ENCODE measurements at regions not wholly inside any gene's neighbourhood (a gene's known extent, or its start where the extent isn't known, plus 50 kb on each side); places are given as distances from the start of the nearest gene placed in this dataset.

- Histone ChIP-seq H3K9me3 (ENCODE audit: control insufficient read depth in 1 of 2, insufficient read depth in 1 of 2, low read depth in 1 of 2, low read length in 2 of 2) (no peaks in the 10 kb centered on the region), H3K27ac (ENCODE audit: low read depth, low read length) (no peak overlapping the region), H2AFZ (ENCODE audit: low read depth, low read length, poor library complexity, severe bottlenecking) (peak overlapping the region; percentile 85), H3K79me2 (ENCODE audit: insufficient read depth, low read length) (no peaks in the 10 kb centered on the region), H3K4me3 (replicated peaks in 1 of 2; ENCODE audit: low read depth in 1 of 2, low read length in 2 of 2) (no peak overlapping the region), H3K9ac (ENCODE audit: low read length) (no peak overlapping the region), H3K4me2 (ENCODE audit: low read length) (peak overlapping the region; percentile 20; the same call in 1 of the 2 replicates), H3K4me1 (ENCODE audit: control insufficient read depth in 1 of 2, insufficient read depth in 2 of 2, low read length in 2 of 2) (peaks cover 0 to 20% of the 10 kb centered on the region in 2 experiments; a peak in 2 of 4 replicates), H4K20me1 (ENCODE audit: insufficient read depth) (no peaks in the 10 kb centered on the region), H3K27me3 (ENCODE audit: insufficient read depth, low read length) (no peaks in the 10 kb centered on the region), H3K36me3 (ENCODE audit: control insufficient read depth in 1 of 2, insufficient read depth in 2 of 2, low read length in 2 of 2) (no peaks in the 10 kb centered on the region), H3K9me2 (ENCODE audit: insufficient read depth) (no peaks in the 10 kb centered on the region)
- ChIA-PET POLR2A (no interaction called here), RAD21 (ENCODE audit: low non-redundant PET in 1 of 2, low total read pairs in 2 of 2, uncharacterized antibody in 2 of 2, unreplicated experiment in 2 of 2) (interaction anchor here in 1 of 2 experiments (0.8 kb wide), 1 partner anchor 463 kb away, joined by 3 read pairs; no protein-coding TSS in a partner anchor), CTCF (interaction anchor here (0.6 to 1.9 kb wide), 11 partner anchors 8 to 1422 kb away, joined by 3 to 8 read pairs (median 3); partner anchors contain the start of gene TENT5A)
- DNase-seq (ENCODE audit: low read depth, low spot score): peak; percentile 42
- peak; percentile 89 for ATAC-seq
- TF ChIP-seq CTCF (IDR thresholded peaks at IDR 0.05 in 2 of 3, conservative IDR thresholded peaks at IDR 0.05 in 1 of 3; ENCODE audit: borderline replicate concordance in 1 of 3, insufficient read depth in 1 of 3, low read depth in 2 of 3, low read length in 2 of 3): peak; percentile 55 to 74 (median 55); a peak in 5 of 6 replicates
- no peak for TF ChIP-seq SP1 (IDR thresholded peaks at IDR 0.05; ENCODE audit: low read depth)
- peak; percentile 79 for TF ChIP-seq RAD21 (IDR thresholded peaks at IDR 0.05; ENCODE audit: low read depth)
- intact Hi-C loops (cut with micrococcal nuclease): loop anchor here (1.0 to 10.0 kb wide), 4 partner anchors 391 to 1375 kb away; partner anchors contain the start of gene TENT5A
- no TSS peak for BruUV-seq (replicated peaks)
These were observed 498.9 kb downstream of the BCKDHB start for GRCh38 chr6:80605165-80605989.

DNA sequence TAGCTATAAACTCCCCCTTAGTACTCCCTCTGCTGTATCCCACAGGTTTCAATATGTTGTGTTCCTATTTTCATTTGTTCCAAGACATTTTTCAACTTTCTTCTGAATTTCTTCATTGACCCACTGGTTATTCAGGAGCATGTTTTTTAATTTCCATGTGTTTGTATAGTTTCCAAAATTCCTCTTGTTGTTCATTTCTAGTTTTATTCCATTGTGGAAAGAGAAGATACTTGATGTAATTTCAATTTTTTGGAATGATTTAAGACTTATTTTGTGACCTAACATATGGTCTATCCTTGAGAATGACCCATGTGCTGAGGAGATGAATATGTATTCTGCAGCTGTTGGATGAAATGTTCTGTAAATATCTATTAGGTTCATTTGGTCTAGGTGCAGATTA, 497.2 kb downstream of the BCKDHB start:
- Histone ChIP-seq H3K9me2 (ENCODE audit: insufficient read depth) (no peaks in the 10 kb centered on the region), H3K4me1 (ENCODE audit: control insufficient read depth in 1 of 2, insufficient read depth in 2 of 2, low read length in 2 of 2) (peaks cover 0 to 15% of the 10 kb centered on the region in 2 experiments; a peak in 2 of 4 replicates), H3K4me3 (replicated peaks in 1 of 2; ENCODE audit: low read depth in 1 of 2, low read length in 2 of 2) (no peak overlapping the region), H4K20me1 (ENCODE audit: insufficient read depth) (no peaks in the 10 kb centered on the region), H3K9ac (ENCODE audit: low read length) (no peak overlapping the region), H3K9me3 (ENCODE audit: control insufficient read depth in 1 of 2, insufficient read depth in 1 of 2, low read depth in 1 of 2, low read length in 2 of 2) (no peaks in the 10 kb centered on the region), H3K27me3 (ENCODE audit: insufficient read depth, low read length) (no peaks in the 10 kb centered on the region), H3K4me2 (ENCODE audit: low read length) (no peak overlapping the region), H2AFZ (ENCODE audit: low read depth, low read length, poor library complexity, severe bottlenecking) (peak overlapping the region; percentile 15), H3K36me3 (ENCODE audit: control insufficient read depth in 1 of 2, insufficient read depth in 2 of 2, low read length in 2 of 2) (no peaks in the 10 kb centered on the region), H3K27ac (ENCODE audit: low read depth, low read length) (no peak overlapping the region), H3K79me2 (ENCODE audit: insufficient read depth, low read length) (no peaks in the 10 kb centered on the region)
- TF ChIP-seq EZH2phosphoT487 (IDR thresholded peaks at IDR 0.05; ENCODE audit: borderline replicate concordance) (no peak), CEBPB (IDR thresholded peaks at IDR 0.05; ENCODE audit: low read depth) (no peak), CBX3 (IDR thresholded peaks at IDR 0.05; ENCODE audit: low read depth) (no peak), RAD21 (IDR thresholded peaks at IDR 0.05; ENCODE audit: low read depth) (no peak), ZFX (IDR thresholded peaks at IDR 0.05) (no peak), REST (IDR thresholded peaks at IDR 0.05; ENCODE audit: low read depth) (no peak), EZH2 (IDR thresholded peaks at IDR 0.05) (no peak), SRF (IDR thresholded peaks at IDR 0.05; ENCODE audit: low read depth) (no peak), JUND (IDR thresholded peaks at IDR 0.05) (no peak), SIN3A (IDR thresholded peaks at IDR 0.05; ENCODE audit: low read depth) (no peak), POLR2A (IDR thresholded peaks at IDR 0.05; ENCODE audit: borderline replicate concordance, extremely low read depth, insufficient read depth, insufficient read length) (no peak)
- DNase-seq (ENCODE audit: low read depth, low spot score): no peak
- RAD21 ChIA-PET (ENCODE audit: low non-redundant PET in 1 of 2, low total read pairs in 2 of 2, uncharacterized antibody in 2 of 2, unreplicated experiment in 2 of 2): interaction anchor here in 1 of 2 experiments (0.7 kb wide), 1 partner anchor 812 kb away, joined by 3 read pairs; no protein-coding TSS in a partner anchor
- no TSS peak for BruUV-seq (replicated peaks)
- intact Hi-C loops (cut with micrococcal nuclease): loop anchor here (10.0 kb wide), 1 partner anchor 389 kb away; no protein-coding TSS in a partner anchor
- CTCF ChIA-PET: no interaction called here
- POLR2A ChIA-PET: no interaction called here
- ATAC-seq: no peak
